GM23248 (cell line): ENCODE measurements at regions not wholly inside any gene's neighbourhood (a gene's known extent, or its start where the extent isn't known, plus 50 kb on each side); places are given as distances from the start of the nearest gene placed in this dataset.

Experiments used
- DNase-seq: peaks from one replicate; pipeline ENCODE4 v3.0.0-alpha.2; 2015
- H2AFZ ChIP-seq: fragments of 200-600 bp; sonication (generic); 2 replicates; pipeline ENCODE4 v1.6.1; 2016; ENCODE audit warnings: antibody characterized with exemption
- H3F3A ChIP-seq: fragments of 200-600 bp; sonication (generic); 2 replicates; pipeline ENCODE4 v1.6.1; 2016; ENCODE audit warnings: mild to moderate bottlenecking, antibody characterized with exemption, mixed run types; ENCODE audit not compliant: insufficient read depth
- H3K27ac ChIP-seq: fragments of 200-600 bp; sonication (generic); 2 replicates; pipeline ENCODE4 v1.5.1; 2016; ENCODE audit warnings: mild to moderate bottlenecking
- H3K27me3 ChIP-seq: fragments of 200-600 bp; sonication (generic); replicated peaks from 2 replicates; pipeline ENCODE4 v1.6.1; 2016; ENCODE audit warnings: mild to moderate bottlenecking; ENCODE audit not compliant: insufficient read depth
- H3K36me3 ChIP-seq: fragments of 200-600 bp; sonication (generic); 2 replicates; pipeline ENCODE4 v1.6.1; 2016; ENCODE audit warnings: low read depth, mild to moderate bottlenecking
- H3K4me1 ChIP-seq: fragments of 200-600 bp; sonication (generic); 2 replicates; pipeline ENCODE4 v1.6.1; 2016; ENCODE audit warnings: mild to moderate bottlenecking; ENCODE audit not compliant: insufficient read depth
- H3K4me2 ChIP-seq: fragments of 200-600 bp; sonication (generic); one replicate; pipeline ENCODE4 v1.6.1; 2016; ENCODE audit warnings: mild to moderate bottlenecking; ENCODE audit not compliant: unreplicated experiment
- H3K4me3 ChIP-seq: fragments of 200-600 bp; sonication (generic); 2 replicates; pipeline ENCODE4 v1.5.1; 2016; ENCODE audit warnings: mild to moderate bottlenecking
- H3K79me2 ChIP-seq: fragments of 200-600 bp; sonication (generic); 2 replicates; pipeline ENCODE4 v1.6.1; 2016; ENCODE audit warnings: mild to moderate bottlenecking; ENCODE audit not compliant: insufficient read depth
- H3K9ac ChIP-seq: fragments of 200-600 bp; sonication (generic); 2 replicates; pipeline ENCODE4 v1.6.1; 2016; ENCODE audit warnings: mild to moderate bottlenecking
- H3K9me2 ChIP-seq: fragments of 200-600 bp; sonication (generic); 2 replicates; pipeline ENCODE4 v1.6.1; 2016; ENCODE audit warnings: mixed run types, mild to moderate bottlenecking, moderate library complexity; ENCODE audit not compliant: insufficient read depth
- H3K9me3 ChIP-seq: fragments of 200-600 bp; sonication (generic); one replicate; pipeline ENCODE4 v1.6.1; 2017; ENCODE audit warnings: low read depth
- H4K20me1 ChIP-seq: fragments of 200-600 bp; sonication (generic); 2 replicates; pipeline ENCODE4 v1.6.0; 2016; ENCODE audit not compliant: insufficient read depth
- EZH2 ChIP-seq: fragments of 200-600 bp; sonication (generic); IDR thresholded peaks from 2 replicates; pipeline ENCODE4 v1.6.1; 2018; ENCODE audit warnings: antibody characterized with exemption, mild to moderate bottlenecking; ENCODE audit not compliant: insufficient read depth, poor library complexity, severe bottlenecking
- EZH2phosphoT487 ChIP-seq: fragments of 200-600 bp; sonication (generic); IDR thresholded peaks from 2 replicates; pipeline ENCODE4 v1.6.1; 2018; ENCODE audit warnings: antibody characterized with exemption, moderate library complexity, mild to moderate bottlenecking, low read depth; ENCODE audit not compliant: insufficient read depth
- WGBS, 2 experiments: methylation state at CpG; one replicate each; pipeline ENCODE4 v1.1.6; 2015 to 2017; ENCODE audit warnings: low lambda C conversion rate in 2 of 2, low coverage in 1 of 2; ENCODE audit errors: missing lambda C conversion rate in 2 of 2; 5-methylcytosine and 5-hydroxymethylcytosine counted together
- in situ Hi-C: fragments of 300-500 bp; cut with MboI; formaldehyde crosslinking; loops from 2 replicates; pipeline ENCODE4 v1.15.0; 2020

- Histone ChIP-seq H3K9me2 (no peaks in the 10 kb centered on the region), H3K9ac (no peak overlapping the region), H3K79me2 (no peaks in the 10 kb centered on the region), H3K4me3 (no peak overlapping the region), H3F3A (no peaks in the 10 kb centered on the region), H3K27ac (no peak overlapping the region), H3K4me2 (no peak overlapping the region), H3K4me1 (no peaks in the 10 kb centered on the region), H4K20me1 (no peaks in the 10 kb centered on the region), H3K27me3 (no peaks in the 10 kb centered on the region), H2AFZ (no peak overlapping the region), H3K9me3 (no peaks in the 10 kb centered on the region), H3K36me3 (no peaks in the 10 kb centered on the region)
- no peak for DNase-seq
- TF ChIP-seq EZH2 (no peak), EZH2phosphoT487 (no peak)
- 30 to 32% methylated on average over 4 of the region's 4 CpGs for WGBS, 2 experiments
- in situ Hi-C loops: no loop called here
Observed at GRCh38 chr5:74367241-74367733, 273.2 kb downstream of the ENC1 start.

GRCh38 chr5:74365723-74366122 is 274.8 kb downstream of the ENC1 start:
- Histone ChIP-seq H3K9me3 (no peaks in the 10 kb centered on the region), H3K9me2 (no peaks in the 10 kb centered on the region), H3K79me2 (no peaks in the 10 kb centered on the region), H3K27me3 (no peaks in the 10 kb centered on the region), H3K4me2 (no peak overlapping the region), H4K20me1 (no peaks in the 10 kb centered on the region), H3F3A (no peaks in the 10 kb centered on the region), H2AFZ (no peak overlapping the region), H3K4me3 (no peak overlapping the region), H3K4me1 (no peaks in the 10 kb centered on the region), H3K9ac (no peak overlapping the region), H3K27ac (no peak overlapping the region), H3K36me3 (no peaks in the 10 kb centered on the region)
- 28 to 47% methylated on average over 1 of the region's 1 CpG for WGBS, 2 experiments
- in situ Hi-C loops: no loop called here
- TF ChIP-seq EZH2: no peak
- TF ChIP-seq EZH2phosphoT487: no peak
- DNase-seq: no peak

- Histone ChIP-seq H3K27me3 (no peaks in the 10 kb centered on the region), H3K36me3 (no peaks in the 10 kb centered on the region), H3K4me2 (no peak overlapping the region), H3K9ac (no peak overlapping the region), H3K4me3 (no peak overlapping the region), H3F3A (no peaks in the 10 kb centered on the region), H3K79me2 (no peaks in the 10 kb centered on the region), H4K20me1 (no peaks in the 10 kb centered on the region), H3K9me3 (no peaks in the 10 kb centered on the region), H3K9me2 (no peaks in the 10 kb centered on the region), H3K4me1 (no peaks in the 10 kb centered on the region), H3K27ac (no peak overlapping the region), H2AFZ (no peak overlapping the region)
- DNase-seq: no peak
- in situ Hi-C loops: no loop called here
- TF ChIP-seq EZH2 (no peak), EZH2phosphoT487 (no peak)
- WGBS, 2 experiments: 73 to 76% methylated on average over 4 of the region's 4 CpGs
Observed at GRCh38 chr5:74364507-74364906, 276.0 kb downstream of the ENC1 start.

- H3K4me3 ChIP-seq: no peak overlapping the region
- 74 to 76% methylated on average over 7 of the region's 7 CpGs for WGBS, 2 experiments
- no peak for DNase-seq
- no peak overlapping the region for H2AFZ ChIP-seq
- H4K20me1 ChIP-seq: no peaks in the 10 kb centered on the region
- H3K27me3 ChIP-seq: no peaks in the 10 kb centered on the region
- no peak overlapping the region for H3K4me2 ChIP-seq
- H3K9ac ChIP-seq: no peak overlapping the region
- no peaks in the 10 kb centered on the region for H3F3A ChIP-seq
- H3K9me3 ChIP-seq: no peaks in the 10 kb centered on the region
- H3K36me3 ChIP-seq: no peaks in the 10 kb centered on the region
- in situ Hi-C loops: no loop called here
- H3K4me1 ChIP-seq: no peaks in the 10 kb centered on the region
- TF ChIP-seq EZH2 (no peak), EZH2phosphoT487 (no peak)
- no peaks in the 10 kb centered on the region for H3K9me2 ChIP-seq
- no peaks in the 10 kb centered on the region for H3K79me2 ChIP-seq
- no peak overlapping the region for H3K27ac ChIP-seq
Observed at GRCh38 chr5:74363603-74364205, 276.8 kb downstream of the ENC1 start.
